OCI-LY3 (cell line): ENCODE measurements at regions not wholly inside any gene's neighbourhood (a gene's known extent, or its start where the extent isn't known, plus 50 kb on each side); places are given as distances from the start of the nearest gene placed in this dataset.

ENCODE experiments used
- H2AFZ ChIP-seq: fragments of 200-600, 300-600 bp; shearing (Covaris generic); 2 replicates; pipeline ENCODE4 v1.6.0; 2014; ENCODE audit warnings: antibody characterized with exemption, low read depth, low read length
- H3K27ac ChIP-seq: fragments of 200-600, 300-600 bp; sonication (generic); 2 replicates; pipeline ENCODE4 v1.5.1; 2014; ENCODE audit warnings: mild to moderate bottlenecking, low read length, moderate library complexity, mixed read lengths
- H3K27me3 ChIP-seq: fragments of 200-600, 300-600 bp; sonication (generic); 2 replicates; pipeline ENCODE4 v1.6.1; 2014; ENCODE audit warnings: low read depth, low read length, mixed read lengths
- H3K36me3 ChIP-seq: fragments of 200-600, 300-600 bp; sonication (generic); replicated peaks from 2 replicates; pipeline ENCODE3; 2014; ENCODE audit warnings: low read depth, low read length, mixed read lengths
- H3K4me1 ChIP-seq: fragments of 300-600, 200-600 bp; sonication (generic); 2 replicates; pipeline ENCODE4 v1.6.1; 2014; ENCODE audit warnings: low read length, mixed read lengths
- H3K4me2 ChIP-seq: fragments of 200-600, 300-600 bp; sonication (generic); 2 replicates; pipeline ENCODE4 v1.6.1; 2014; ENCODE audit warnings: low read length, mixed read lengths
- H3K4me3 ChIP-seq: fragments of 300-600, 200-600 bp; sonication (generic); 2 replicates; pipeline ENCODE4 v1.5.1; 2014; ENCODE audit warnings: antibody characterized with exemption, mild to moderate bottlenecking, low read length, moderate library complexity
- H3K79me2 ChIP-seq: fragments of 300-600, 200-600 bp; shearing (Covaris generic); 2 replicates; pipeline ENCODE4 v1.6.1; 2014; ENCODE audit warnings: mild to moderate bottlenecking, low read length, mixed read lengths
- H3K9ac ChIP-seq: fragments of 300-600, 200-600 bp; shearing (Covaris generic); 2 replicates; pipeline ENCODE4 v1.6.0; 2014; ENCODE audit warnings: mild to moderate bottlenecking, low read length, moderate library complexity
- H3K9me3 ChIP-seq: fragments of 200-600, 300-600 bp; shearing (Covaris generic); 2 replicates; pipeline ENCODE4 v1.6.1; 2014; ENCODE audit warnings: low read length, mixed read lengths; ENCODE audit not compliant: insufficient read depth
- H4K20me1 ChIP-seq: fragments of 200-600, 300-600 bp; sonication (generic); 2 replicates; pipeline ENCODE4 v1.6.1; 2016; ENCODE audit warnings: low read length, mixed read lengths; ENCODE audit not compliant: insufficient read depth
- EZH2phosphoT487 ChIP-seq: fragments of 200-600 bp; shearing (Covaris generic); IDR thresholded peaks from 2 replicates; pipeline ENCODE4 v1.6.1; 2018; ENCODE audit warnings: antibody characterized with exemption, mixed run types, low read depth
- TF ChIP-seq, protein P1 (sequence below): fragments of 200-600, 300-600 bp; sonication (generic); IDR thresholded peaks from 2 replicates; pipeline ENCODE4 v1.5.1; 2014; ENCODE audit warnings: antibody characterized with exemption, low read length, low read depth

DNA sequence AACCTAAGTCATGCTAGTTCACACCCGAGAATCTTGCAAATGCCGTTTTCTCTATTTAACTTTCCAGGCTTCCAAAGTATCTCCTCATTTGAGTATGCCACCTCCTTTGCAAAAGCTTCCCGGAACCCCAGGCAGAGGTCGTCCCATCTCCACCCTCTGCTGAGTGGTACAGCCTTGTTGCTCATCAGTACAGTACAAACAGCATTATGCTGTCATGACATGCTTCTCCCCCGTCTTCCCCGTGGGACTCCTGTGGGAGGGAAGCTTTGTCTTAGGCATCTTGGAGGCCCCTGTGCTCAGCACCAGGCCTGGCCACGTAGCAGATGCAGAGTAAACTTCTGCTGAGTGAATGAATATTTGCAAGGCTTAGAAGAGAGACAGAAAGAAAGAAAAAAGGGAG lies 102.7 kb downstream of the CDCA7 start:
- Histone ChIP-seq H3K79me2 (no peaks in the 10 kb centered on the region), H3K27ac (no peak overlapping the region), H4K20me1 (no peaks in the 10 kb centered on the region), H3K27me3 (peaks cover 14% of the 10 kb centered on the region), H3K4me1 (no peaks in the 10 kb centered on the region), H3K4me2 (no peak overlapping the region), H3K4me3 (no peak overlapping the region), H3K9ac (no peak overlapping the region), H3K9me3 (no peaks in the 10 kb centered on the region), H2AFZ (no peak overlapping the region), H3K36me3 (no peaks in the 10 kb centered on the region)
- TF ChIP-seq EZH2phosphoT487 = no peak
- TF ChIP-seq, protein P1, sequence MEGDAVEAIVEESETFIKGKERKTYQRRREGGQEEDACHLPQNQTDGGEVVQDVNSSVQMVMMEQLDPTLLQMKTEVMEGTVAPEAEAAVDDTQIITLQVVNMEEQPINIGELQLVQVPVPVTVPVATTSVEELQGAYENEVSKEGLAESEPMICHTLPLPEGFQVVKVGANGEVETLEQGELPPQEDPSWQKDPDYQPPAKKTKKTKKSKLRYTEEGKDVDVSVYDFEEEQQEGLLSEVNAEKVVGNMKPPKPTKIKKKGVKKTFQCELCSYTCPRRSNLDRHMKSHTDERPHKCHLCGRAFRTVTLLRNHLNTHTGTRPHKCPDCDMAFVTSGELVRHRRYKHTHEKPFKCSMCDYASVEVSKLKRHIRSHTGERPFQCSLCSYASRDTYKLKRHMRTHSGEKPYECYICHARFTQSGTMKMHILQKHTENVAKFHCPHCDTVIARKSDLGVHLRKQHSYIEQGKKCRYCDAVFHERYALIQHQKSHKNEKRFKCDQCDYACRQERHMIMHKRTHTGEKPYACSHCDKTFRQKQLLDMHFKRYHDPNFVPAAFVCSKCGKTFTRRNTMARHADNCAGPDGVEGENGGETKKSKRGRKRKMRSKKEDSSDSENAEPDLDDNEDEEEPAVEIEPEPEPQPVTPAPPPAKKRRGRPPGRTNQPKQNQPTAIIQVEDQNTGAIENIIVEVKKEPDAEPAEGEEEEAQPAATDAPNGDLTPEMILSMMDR = no peak

- Histone ChIP-seq H3K9me3 (no peaks in the 10 kb centered on the region), H3K4me1 (no peaks in the 10 kb centered on the region), H3K27ac (no peak overlapping the region), H4K20me1 (no peaks in the 10 kb centered on the region), H3K36me3 (no peaks in the 10 kb centered on the region), H3K27me3 (peaks cover 14% of the 10 kb centered on the region), H3K4me2 (no peak overlapping the region), H3K79me2 (no peaks in the 10 kb centered on the region), H2AFZ (no peak overlapping the region), H3K9ac (no peak overlapping the region), H3K4me3 (no peak overlapping the region)
- TF ChIP-seq, protein P1 = no peak
- TF ChIP-seq EZH2phosphoT487 = no peak
Observed at GRCh38 chr2:173458991-173459780, 104.5 kb downstream of the CDCA7 start.

GRCh38 chr2:173462892-173463840 lies 108.5 kb downstream of the CDCA7 start:
- Histone ChIP-seq H3K4me1 (no peaks in the 10 kb centered on the region), H3K9ac (no peak overlapping the region), H3K4me3 (no peak overlapping the region), H3K9me3 (no peaks in the 10 kb centered on the region), H3K27ac (no peak overlapping the region), H3K4me2 (no peak overlapping the region), H4K20me1 (no peaks in the 10 kb centered on the region), H3K36me3 (no peaks in the 10 kb centered on the region), H3K27me3 (peaks cover 14% of the 10 kb centered on the region), H2AFZ (no peak overlapping the region), H3K79me2 (no peaks in the 10 kb centered on the region)
- TF ChIP-seq, protein P1 = no peak
- no peak for TF ChIP-seq EZH2phosphoT487

GRCh38 chr2:173463846-173464245 lies 109.2 kb downstream of the CDCA7 start:
- H3K27ac ChIP-seq = no peak overlapping the region
- H3K9me3 ChIP-seq = no peaks in the 10 kb centered on the region
- H3K4me1 ChIP-seq = no peaks in the 10 kb centered on the region
- H4K20me1 ChIP-seq = no peaks in the 10 kb centered on the region
- TF ChIP-seq, protein P1 = no peak
- TF ChIP-seq EZH2phosphoT487 = no peak
- H3K27me3 ChIP-seq = peaks cover 14% of the 10 kb centered on the region
- H3K79me2 ChIP-seq = no peaks in the 10 kb centered on the region
- H3K9ac ChIP-seq = no peak overlapping the region
- H2AFZ ChIP-seq = no peak overlapping the region
- no peak overlapping the region for H3K4me3 ChIP-seq
- no peaks in the 10 kb centered on the region for H3K36me3 ChIP-seq
- H3K4me2 ChIP-seq = no peak overlapping the region
